Spleen (tissue), 7 donors: ENCODE measurements at regions not wholly inside any gene's neighbourhood (a gene's known extent, or its start where the extent isn't known, plus 50 kb on each side); places are given as distances from the start of the nearest gene placed in this dataset.

Source experiments
- POLR2A ChIP-seq, 3 donors: fragments of 450-650 bp; IDR thresholded peaks; one replicate each; pipeline ENCODE4 v1.5.1; 2017; ENCODE audit warnings: antibody characterized with exemption in 3 of 3, mild to moderate bottlenecking in 1 of 3
- TF ChIP-seq, protein P1 (sequence below), 11 experiments: fragments of 200-600 bp in 7 of 11; fragments of 450-650 bp in 4 of 11; sonication (generic) in 4 of 11; IDR thresholded peaks in 8 of 11; conservative IDR thresholded peaks in 3 of 11; 1 replicate in 7 of 11; 2 replicates in 4 of 11; pipeline versions ENCODE4 v1.4.0 to v1.8.0; 2016 to 2021; ENCODE audit warnings: antibody characterized with exemption in 11 of 11, inconsistent platforms in 4 of 11, mild to moderate bottlenecking in 1 of 11
- donor health status: DM: no; HTN: no; CAD: no; lungs with moderate emphysema.
- donor health status: DM: no; HTN: no; CAD: no.
- donor health status: DM: no; HTN: no; CAD: no.

DNA sequence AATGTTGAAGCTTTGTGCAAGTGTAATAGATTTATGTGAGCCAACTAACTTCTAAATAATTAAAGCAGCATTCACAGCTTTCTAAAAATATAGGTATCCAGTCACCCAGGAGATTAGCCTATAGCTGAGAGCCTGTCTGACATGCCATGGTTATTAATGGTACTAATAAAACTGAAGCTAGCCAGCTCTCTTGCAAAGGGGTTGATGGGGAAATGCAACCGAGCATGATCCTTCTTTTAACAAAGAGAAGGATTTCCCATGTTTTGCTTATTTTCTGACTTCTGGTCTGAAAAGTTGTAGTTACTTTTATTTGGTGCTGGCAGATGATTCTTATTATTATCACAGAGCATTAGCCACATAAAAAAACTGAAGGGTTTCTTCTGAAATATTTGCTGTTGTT is 488.7 kb upstream of the CYLC2 start:
- TF ChIP-seq, protein P1, sequence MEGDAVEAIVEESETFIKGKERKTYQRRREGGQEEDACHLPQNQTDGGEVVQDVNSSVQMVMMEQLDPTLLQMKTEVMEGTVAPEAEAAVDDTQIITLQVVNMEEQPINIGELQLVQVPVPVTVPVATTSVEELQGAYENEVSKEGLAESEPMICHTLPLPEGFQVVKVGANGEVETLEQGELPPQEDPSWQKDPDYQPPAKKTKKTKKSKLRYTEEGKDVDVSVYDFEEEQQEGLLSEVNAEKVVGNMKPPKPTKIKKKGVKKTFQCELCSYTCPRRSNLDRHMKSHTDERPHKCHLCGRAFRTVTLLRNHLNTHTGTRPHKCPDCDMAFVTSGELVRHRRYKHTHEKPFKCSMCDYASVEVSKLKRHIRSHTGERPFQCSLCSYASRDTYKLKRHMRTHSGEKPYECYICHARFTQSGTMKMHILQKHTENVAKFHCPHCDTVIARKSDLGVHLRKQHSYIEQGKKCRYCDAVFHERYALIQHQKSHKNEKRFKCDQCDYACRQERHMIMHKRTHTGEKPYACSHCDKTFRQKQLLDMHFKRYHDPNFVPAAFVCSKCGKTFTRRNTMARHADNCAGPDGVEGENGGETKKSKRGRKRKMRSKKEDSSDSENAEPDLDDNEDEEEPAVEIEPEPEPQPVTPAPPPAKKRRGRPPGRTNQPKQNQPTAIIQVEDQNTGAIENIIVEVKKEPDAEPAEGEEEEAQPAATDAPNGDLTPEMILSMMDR (IDR thresholded peaks at IDR 0.05 in 8 of 11, conservative IDR thresholded peaks at IDR 0.05 in 3 of 11): no peak
- TF ChIP-seq POLR2A (IDR thresholded peaks at IDR 0.05): no peak
